Activated CD4-positive, alpha-beta T cell treated with anti-CD3 and anti-CD28 coated beads, Interleukin-2, amount 50 U/mL, for 16 hours (primary cell): ENCODE measurements at regions not wholly inside any gene's neighbourhood (a gene's known extent, or its start where the extent isn't known, plus 50 kb on each side); places are given as distances from the start of the nearest gene placed in this dataset.
"Not testable (repeated sequence)": the region's sequence is repeated elsewhere in the genome, so short reads cannot be mapped to it uniquely, and the experiment has no call there.

Experiments used
- DNase-seq: peaks from one replicate; pipeline ENCODE4 v3.0.0-alpha.2; 2020

GRCh38 chr3:194955546-194955945 is 269.9 kb downstream of the FAM43A start:
- DNase-seq: no peak

- DNase-seq: no peak
These were observed 270.5 kb downstream of the FAM43A start for GRCh38 chr3:194955979-194956696.

DNA sequence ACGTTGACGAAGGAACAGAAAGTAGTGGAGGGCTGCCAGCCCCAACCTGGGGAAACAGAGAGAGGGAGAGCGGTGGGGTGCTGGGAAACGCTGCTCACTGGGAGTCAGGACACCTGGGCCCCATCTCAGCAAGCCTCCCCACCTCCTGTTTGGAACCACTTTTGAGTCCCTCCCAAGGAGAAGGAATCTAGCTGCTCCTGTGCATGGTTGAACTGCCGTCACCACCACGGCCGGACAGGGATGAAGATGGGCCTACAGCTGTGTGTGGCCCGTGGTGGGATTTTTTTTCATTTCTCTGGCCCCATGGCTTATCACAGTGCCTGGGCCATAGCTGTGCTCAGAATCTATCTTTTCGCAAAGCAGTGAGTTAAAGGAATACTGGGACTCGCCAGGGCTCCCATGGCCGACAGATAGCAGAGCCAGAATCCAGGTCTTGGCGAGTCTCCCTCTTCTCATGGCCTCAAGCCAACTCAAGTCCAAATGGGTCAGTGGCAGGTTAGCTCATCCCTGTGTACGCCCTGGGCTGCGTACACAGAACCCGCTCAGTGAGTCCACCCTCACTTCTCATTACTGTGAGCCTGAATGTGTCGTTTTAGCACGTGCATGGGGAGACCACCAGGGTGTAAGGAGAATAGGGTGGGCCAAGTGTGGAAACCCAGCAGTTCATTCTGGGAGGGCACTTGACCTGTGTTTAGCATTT is 271.2 kb downstream of the FAM43A start:
- no peak for DNase-seq

DNA sequence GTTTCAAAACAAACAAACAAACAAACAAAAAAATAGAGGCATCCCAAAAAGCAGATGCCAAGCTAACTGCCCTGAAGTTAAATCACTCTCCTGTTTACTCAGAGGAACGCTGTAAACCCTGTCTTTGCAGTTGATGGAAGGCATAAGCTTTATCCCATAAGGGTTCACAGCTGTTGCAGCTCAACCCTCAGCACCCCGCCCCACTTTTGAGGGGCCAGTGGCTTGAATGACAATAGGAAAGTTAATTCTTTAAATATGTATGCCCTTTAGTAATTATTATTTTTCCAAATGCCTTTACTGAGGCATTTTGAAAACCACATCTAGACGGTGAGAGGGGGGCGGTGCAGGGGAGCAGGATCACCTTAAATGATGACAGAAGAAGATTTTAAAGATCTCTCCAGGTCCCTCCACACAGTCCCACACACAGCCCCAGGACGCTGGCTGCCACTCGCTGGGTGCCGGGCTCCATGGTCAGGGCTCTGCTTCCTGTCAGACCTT is 272.1 kb downstream of the FAM43A start:
- no peak for DNase-seq

DNA sequence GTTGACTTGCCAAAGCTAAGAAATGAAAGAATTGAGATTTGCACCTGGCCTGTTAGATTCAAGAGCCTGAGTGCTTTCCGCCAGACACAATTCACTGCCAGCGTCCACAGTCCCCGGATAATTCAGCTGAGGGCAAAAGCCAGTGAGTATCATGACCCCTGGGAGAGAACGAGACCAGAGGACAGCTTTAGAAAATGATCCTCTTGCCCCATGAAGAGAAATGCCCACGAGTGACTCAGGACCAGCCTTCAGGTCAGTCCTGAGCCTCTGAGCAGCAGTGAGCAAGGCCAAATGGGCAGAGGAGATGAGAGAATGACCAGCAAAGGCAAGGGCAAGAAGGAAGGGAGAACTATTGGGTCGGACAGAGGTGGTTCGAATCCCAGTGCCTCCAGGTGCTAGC is 273.5 kb downstream of the FAM43A start:
- DNase-seq: no peak

DNA sequence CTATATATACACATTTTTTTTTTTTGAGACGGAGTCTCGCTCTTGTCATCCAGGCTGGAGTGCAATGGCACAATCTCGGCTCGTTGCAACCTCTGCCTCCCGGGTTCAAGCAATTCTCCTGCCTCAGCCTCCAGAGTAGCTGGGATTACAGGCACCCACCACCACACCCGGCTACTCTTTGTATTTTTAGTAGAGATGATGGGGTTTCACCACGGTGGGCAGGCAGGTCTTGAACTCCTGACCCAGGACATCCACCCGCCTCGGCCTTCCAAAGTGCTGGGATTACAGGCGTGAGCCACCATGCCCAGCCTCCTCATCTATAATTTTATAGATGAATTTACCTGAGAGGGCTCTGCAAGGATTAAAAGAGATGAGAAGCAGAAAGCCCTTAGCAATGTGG is 274.0 kb downstream of the FAM43A start:
- DNase-seq: not testable (repeated sequence)

- no peak for DNase-seq
These were observed 274.9 kb downstream of the FAM43A start for GRCh38 chr3:194960446-194961032.

- DNase-seq: no peak
These were observed 275.5 kb downstream of the FAM43A start for GRCh38 chr3:194961149-194961548.

DNA sequence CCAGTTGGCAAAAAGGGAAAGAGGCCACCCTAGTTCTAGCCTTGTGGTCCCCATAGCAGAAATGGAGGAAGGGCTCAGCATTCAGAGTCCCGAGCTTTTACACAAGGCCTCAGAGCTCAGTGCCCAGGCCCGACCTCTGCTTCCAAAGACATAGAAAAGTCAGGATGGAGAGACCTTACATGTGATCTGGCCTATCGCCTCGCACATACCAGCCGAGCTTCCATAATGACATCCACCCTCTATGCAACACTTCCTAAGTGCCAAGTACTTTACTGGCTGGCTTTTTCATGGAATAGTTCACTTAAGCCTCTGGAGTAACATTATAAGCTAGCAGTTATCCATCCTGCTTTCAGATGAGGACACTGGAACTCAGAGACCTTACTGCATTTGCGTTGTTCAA is 275.9 kb downstream of the FAM43A start:
- no peak for DNase-seq

GRCh38 chr3:194962056-194962455 is 276.4 kb downstream of the FAM43A start:
- DNase-seq: no peak

DNA sequence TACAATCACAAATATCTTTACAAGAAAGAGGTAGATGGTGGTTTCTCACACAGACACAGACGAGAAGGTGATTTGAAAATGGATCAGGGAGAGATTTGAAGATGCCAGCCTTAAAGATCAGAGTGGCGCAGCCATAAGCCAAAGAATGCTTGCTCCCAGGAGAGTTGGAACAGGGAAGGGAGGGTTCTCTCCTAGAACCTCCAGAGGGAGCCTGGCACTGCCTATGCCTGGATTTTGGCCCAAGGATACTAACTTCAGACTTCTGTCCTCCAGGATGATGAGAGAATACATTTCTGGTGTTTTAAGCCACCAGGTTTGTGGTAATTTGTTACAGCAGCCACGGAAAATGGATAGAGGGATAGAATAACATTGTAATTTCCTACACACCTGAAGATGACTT is 279.1 kb downstream of the FAM43A start:
- no peak for DNase-seq

DNA sequence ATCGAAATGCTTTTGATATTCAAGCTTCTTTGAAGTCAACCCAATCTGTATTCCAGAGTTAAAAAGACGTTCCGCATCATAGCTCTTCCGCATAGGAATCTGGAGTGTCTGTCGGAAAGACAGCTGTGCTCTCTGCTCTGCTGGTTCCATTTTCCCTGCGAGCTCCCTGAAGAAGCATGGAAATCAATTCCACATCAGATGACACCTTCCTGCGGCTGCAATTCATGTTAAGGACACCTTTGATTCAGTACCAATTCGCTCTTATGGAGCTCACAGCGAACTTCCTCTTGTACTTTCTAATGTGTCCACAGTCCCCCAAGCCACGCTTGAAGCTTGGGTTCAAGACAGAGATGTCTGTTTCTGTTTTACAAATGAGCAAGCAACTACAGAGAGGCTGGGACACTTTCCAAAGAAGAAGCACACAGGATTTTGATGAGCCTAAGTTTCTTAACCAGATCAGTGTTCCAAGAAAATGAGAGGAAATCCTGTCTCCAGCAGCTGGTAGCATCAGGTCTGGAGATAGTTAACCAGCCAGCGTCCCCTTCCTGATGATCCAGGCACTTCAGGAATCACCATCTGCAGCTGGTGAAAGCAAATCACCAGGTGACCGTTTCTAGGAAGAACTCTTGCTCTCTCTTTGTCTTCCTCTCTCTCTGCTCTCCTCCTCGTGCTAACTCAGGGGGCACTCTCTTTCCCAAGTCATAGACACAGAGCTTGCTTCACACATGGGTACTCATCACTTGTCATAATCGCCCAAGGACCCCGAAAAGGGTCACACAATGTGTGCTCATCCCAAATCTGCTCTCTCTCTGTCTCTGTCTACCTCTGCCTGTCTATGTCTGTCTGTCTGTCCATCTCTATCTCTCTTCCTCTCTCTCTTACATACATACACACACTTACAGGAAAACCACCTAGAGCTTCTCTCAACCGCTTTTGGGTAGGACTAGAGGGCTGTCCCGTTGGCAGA is 281.8 kb downstream of the FAM43A start:
- no peak for DNase-seq

- no peak for DNase-seq
These were observed 284.4 kb downstream of the FAM43A start for GRCh38 chr3:194970066-194970465.

DNA sequence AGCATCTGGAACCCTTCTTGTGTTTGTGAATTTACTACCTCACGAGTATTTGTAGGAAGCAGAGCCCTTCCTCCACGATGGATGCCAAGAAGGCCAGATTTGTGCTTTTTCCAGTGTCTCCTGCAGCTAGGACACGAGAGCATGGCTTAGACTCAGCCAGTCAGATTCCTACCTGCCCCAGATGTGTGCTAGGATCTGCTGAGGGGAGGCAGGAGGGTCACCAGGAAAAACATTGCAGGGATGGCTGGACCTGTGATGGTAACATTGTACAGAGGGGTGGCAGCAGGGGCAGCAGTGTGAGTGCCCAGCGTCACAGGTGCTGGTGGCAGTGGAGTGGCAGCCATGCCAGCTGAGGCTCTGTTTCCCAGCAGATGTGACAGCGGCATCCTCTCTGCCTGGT is 285.3 kb downstream of the FAM43A start:
- DNase-seq: no peak

GRCh38 chr3:194971965-194972364 is 286.3 kb downstream of the FAM43A start:
- DNase-seq: no peak

- DNase-seq: no peak
These were observed 287.0 kb downstream of the FAM43A start for GRCh38 chr3:194972641-194973040.

DNA sequence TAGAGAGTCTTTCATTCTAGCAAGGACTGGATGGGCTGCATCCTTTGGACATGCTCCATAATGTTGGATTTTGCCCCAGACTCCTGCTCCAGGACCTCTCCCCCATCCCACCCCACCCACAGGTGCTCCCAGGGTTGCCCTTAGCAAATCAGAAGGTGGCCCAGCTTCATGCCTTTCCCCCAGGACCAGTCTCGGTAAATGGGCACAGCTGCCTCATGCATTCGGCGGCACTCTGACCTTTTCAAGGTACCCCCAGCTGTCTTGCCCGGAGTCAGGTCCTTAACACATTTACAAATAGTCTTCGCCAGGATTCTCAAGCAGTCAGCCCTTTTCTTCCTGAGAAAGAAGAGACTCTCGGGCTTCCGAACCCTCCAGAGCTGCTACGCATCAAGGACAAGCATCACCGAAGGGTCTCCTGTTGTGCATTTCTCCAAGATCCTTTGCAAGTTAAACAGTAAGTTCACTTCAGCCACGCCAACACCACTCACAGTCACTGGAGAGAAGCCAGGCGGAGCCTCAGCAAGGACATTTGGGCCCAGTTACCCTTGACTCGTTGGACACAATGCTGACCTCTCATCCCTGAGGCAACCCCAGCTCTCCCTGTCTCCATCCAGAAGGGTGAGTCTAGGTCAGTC is 287.8 kb downstream of the FAM43A start:
- no peak for DNase-seq

GRCh38 chr3:194974468-194975135 is 288.9 kb downstream of the FAM43A start:
- no peak for DNase-seq

DNA sequence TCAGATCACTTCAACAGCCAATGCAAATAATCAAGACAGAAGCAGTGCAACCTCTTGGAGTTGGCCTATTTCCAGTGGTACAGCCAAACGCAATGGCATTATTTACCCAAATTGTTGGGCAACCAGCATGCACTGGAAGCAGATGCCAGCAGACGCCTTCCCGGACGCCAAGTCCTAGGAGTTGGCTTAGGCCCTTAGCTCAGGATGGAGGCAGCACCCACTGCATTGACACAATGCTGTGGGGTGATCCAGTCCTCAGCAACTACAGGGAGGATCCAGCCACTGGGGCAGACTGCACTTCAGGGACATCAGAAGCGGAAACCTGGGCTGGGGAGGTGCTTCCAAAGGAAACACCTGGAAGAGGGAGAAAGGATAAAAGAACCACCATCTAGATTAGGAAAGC is 290.4 kb downstream of the FAM43A start:
- no peak for DNase-seq

DNA sequence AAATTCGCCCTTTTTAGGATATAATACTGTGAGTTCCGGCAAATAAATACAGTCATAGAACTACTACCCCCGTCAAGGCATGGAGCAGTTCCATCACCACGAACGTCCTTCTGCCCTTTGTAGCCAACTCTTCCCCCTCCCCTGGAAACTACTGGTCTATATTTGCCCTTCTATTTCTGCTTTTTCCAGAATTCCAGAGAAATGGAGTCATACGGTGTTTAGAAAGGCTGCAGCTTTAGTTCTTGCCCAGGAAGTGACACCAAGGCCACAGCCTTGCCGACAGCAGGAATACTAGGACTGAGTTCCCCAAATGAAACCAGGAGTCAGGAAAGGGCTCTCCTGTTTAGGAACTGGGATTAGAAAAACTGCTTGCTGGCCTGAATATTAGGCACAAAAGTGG is 291.2 kb downstream of the FAM43A start:
- no peak for DNase-seq

DNA sequence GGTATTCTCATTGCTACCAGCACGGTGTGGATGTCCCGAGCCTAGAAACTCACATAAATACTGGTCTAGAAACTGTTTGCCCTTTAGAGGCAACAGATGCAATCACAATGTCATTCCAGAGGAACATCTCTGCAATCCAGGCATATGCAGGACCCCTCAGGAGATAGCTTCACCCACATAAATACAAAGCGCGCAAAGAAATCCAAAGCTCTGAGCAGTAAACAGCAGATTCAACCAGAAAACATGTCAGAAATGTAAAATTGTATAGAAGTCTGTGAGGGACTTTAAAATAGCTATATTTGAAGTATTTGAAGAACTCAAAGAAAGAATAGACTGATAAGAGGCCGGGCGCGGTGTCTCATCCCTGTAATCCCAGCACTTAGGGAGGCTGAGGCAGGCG is 291.7 kb downstream of the FAM43A start:
- DNase-seq: no peak

DNA sequence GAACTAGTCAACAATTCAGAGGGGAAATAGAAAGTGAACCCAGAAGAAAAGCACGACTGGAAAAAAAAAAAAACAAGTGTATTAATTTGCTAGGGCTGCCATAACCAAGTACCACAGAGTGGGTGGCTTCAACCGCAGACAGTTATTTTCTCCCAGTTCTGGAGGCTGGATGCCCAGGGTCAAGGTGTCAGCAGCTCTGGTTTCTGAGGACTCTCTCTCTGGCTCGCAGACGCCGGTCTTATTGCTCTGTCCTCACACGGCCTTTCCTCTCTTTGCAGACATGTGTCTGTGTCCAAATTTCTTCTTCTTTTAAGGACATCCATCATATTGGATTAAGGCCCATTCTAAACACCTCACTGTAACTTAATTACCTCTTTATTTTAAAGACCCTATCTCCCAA is 291.8 kb downstream of the XXYLT1 start:
- DNase-seq: no peak
